ENCODE measurements at regions not wholly inside any gene's neighbourhood (a gene's known extent, or its start where the extent isn't known, plus 50 kb on each side); places are given as distances from the start of the nearest gene placed in this dataset.

DNA sequence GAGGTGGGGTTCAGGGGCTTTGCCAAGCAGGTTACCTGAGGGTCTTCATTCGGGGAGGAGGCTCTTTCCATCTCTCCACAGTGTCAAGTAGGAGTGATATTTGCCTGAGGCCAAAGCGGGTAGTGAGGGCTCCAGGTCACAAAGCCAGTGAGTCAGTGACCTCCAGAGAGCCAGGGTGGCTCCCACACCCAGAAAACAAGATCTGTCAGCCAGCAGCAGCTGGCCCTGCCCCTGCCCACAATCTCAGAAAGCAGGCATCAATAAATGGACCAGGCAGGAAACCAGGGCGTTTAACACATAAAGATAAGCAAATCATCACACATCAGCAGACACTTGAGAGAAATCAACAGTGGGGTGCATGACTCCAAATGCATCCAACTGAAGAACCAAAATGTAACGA lies 250.8 kb downstream of the CDH26 start:
- TF ChIP-seq RFX5 (IDR thresholded peaks at IDR 0.05; ENCODE audit: low read length), result no peak
- TF ChIP-seq, protein P1, sequence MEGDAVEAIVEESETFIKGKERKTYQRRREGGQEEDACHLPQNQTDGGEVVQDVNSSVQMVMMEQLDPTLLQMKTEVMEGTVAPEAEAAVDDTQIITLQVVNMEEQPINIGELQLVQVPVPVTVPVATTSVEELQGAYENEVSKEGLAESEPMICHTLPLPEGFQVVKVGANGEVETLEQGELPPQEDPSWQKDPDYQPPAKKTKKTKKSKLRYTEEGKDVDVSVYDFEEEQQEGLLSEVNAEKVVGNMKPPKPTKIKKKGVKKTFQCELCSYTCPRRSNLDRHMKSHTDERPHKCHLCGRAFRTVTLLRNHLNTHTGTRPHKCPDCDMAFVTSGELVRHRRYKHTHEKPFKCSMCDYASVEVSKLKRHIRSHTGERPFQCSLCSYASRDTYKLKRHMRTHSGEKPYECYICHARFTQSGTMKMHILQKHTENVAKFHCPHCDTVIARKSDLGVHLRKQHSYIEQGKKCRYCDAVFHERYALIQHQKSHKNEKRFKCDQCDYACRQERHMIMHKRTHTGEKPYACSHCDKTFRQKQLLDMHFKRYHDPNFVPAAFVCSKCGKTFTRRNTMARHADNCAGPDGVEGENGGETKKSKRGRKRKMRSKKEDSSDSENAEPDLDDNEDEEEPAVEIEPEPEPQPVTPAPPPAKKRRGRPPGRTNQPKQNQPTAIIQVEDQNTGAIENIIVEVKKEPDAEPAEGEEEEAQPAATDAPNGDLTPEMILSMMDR (IDR thresholded peaks at IDR 0.05), result no peak
- TF ChIP-seq GATA2 (CRISPR knock-in tag; IDR thresholded peaks at IDR 0.05), result no peak
- no peak for TF ChIP-seq EP300 (IDR thresholded peaks at IDR 0.05; ENCODE audit: borderline replicate concordance in 1 of 2, low read depth in 1 of 2, low read length in 1 of 2)
- no peak for TF ChIP-seq NRF1 (IDR thresholded peaks at IDR 0.05; ENCODE audit: low read depth, low read length)

All from SK-N-SH (cell line).